IPS-18a (cell line): ENCODE measurements at regions not wholly inside any gene's neighbourhood (a gene's known extent, or its start where the extent isn't known, plus 50 kb on each side); places are given as distances from the start of the nearest gene placed in this dataset.

ENCODE experiments used
- H3K27ac ChIP-seq: one replicate; pipeline ENCODE4 v1.5.1; 2013; ENCODE audit warnings: low read length
- H3K27me3 ChIP-seq: one replicate; pipeline ENCODE4 v1.6.1; 2013; ENCODE audit warnings: mild to moderate bottlenecking, low read length; ENCODE audit not compliant: control insufficient read depth, insufficient read depth
- H3K36me3 ChIP-seq: one replicate; pipeline ENCODE4 v1.6.1; 2013; ENCODE audit warnings: low read depth, low read length; ENCODE audit not compliant: control insufficient read depth
- H3K4me1 ChIP-seq: one replicate; pipeline ENCODE4 v1.6.1; 2013; ENCODE audit warnings: low read depth, low read length; ENCODE audit not compliant: control insufficient read depth
- H3K4me3 ChIP-seq: one replicate; pipeline ENCODE4 v1.5.1; 2013; ENCODE audit warnings: low read length
- H3K9ac ChIP-seq: one replicate; pipeline ENCODE4 v1.6.1; 2013; ENCODE audit warnings: mild to moderate bottlenecking, low read length, moderate library complexity
- H3K9me3 ChIP-seq: one replicate; pipeline ENCODE4 v1.6.1; 2013; ENCODE audit warnings: low read depth, low read length; ENCODE audit not compliant: control insufficient read depth

DNA sequence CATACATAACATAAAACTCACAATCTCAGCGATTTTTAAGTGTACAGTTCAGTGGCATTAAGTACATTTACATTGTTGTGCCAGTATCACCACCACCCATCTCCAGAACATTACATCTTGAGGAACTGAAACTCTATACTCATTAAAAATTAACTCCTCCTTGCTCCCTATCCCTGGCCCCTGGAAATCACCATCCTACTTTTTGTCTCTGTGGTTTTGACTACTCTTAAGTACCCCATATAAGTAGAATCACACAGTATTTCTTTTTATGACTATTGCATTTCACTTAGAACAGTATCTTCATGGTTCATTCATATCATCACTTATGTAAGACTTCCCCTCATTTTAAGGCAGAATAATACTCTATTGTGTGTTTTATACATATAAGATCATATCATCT is 1108.1 kb downstream of the GRIK2 start:
- Histone ChIP-seq H3K36me3 (no peaks in the 10 kb centered on the region), H3K9ac (no peak overlapping the region)

GRCh38 chr6:102494808-102495207 is 1101.3 kb downstream of the GRIK2 start:
- Histone ChIP-seq H3K4me3 (no peak overlapping the region), H3K9ac (no peak overlapping the region), H3K36me3 (no peaks in the 10 kb centered on the region), H3K9me3 (no peaks in the 10 kb centered on the region), H3K27me3 (no peaks in the 10 kb centered on the region), H3K27ac (no peak overlapping the region), H3K4me1 (no peaks in the 10 kb centered on the region)

More for the DNA sequence above, 1108.1 kb downstream of the GRIK2 start:
- H3K27ac ChIP-seq, result no peak overlapping the region
- H3K4me1 ChIP-seq, result no peaks in the 10 kb centered on the region
- H3K9me3 ChIP-seq, result peaks cover 5% of the 10 kb centered on the region
- no peaks in the 10 kb centered on the region for H3K27me3 ChIP-seq
- H3K4me3 ChIP-seq, result no peak overlapping the region

DNA sequence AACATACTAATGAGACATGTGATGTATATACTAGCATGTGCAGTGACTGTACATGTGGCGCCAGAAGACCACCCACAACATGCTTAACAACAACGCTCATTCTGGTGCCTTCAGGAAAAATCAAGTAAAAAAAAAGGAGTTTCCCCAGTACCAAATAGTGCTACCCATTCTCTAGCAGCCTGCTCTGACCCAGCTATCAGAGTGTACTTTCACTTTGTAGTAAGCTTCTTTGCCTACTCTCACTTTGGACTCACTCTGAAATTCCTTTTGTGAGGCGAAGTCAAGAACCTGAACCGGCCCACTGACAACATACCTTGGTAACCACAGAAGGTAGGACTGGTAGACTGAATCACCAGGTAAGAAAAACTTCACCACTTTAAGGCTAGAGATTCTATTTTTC is 1100.0 kb downstream of the GRIK2 start:
- H3K9me3 ChIP-seq, result no peaks in the 10 kb centered on the region
- no peak overlapping the region for H3K9ac ChIP-seq
- H3K4me1 ChIP-seq, result no peaks in the 10 kb centered on the region
- H3K4me3 ChIP-seq, result no peak overlapping the region
- no peak overlapping the region for H3K27ac ChIP-seq
- H3K27me3 ChIP-seq, result no peaks in the 10 kb centered on the region
- no peaks in the 10 kb centered on the region for H3K36me3 ChIP-seq

GRCh38 chr6:102488729-102489128 is 1095.2 kb downstream of the GRIK2 start:
- H3K27ac ChIP-seq, result no peak overlapping the region
- no peak overlapping the region for H3K9ac ChIP-seq
- no peaks in the 10 kb centered on the region for H3K4me1 ChIP-seq
- no peak overlapping the region for H3K4me3 ChIP-seq
- no peaks in the 10 kb centered on the region for H3K36me3 ChIP-seq
- no peaks in the 10 kb centered on the region for H3K9me3 ChIP-seq
- H3K27me3 ChIP-seq, result no peaks in the 10 kb centered on the region

DNA sequence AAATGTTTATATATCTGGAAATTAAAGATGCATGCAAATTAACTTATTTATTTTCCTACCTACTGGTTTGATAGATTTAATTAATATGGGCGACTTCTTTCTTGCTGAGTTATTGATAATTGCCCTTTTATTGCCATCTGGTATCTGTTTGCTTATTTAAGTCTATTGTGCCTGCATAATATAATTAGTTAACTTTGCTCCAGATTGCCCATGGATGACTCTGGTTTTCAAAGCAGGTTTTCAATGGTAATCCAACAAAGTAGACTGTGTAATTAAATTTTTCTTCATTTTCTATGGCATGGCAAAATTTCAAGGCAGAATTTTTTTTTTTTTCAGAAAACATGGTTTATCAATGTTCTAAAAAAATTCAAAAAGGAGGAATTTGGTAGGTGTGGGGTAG is 1092.0 kb downstream of the GRIK2 start:
- H3K9ac ChIP-seq, result no peak overlapping the region
- H3K4me3 ChIP-seq, result no peak overlapping the region

GRCh38 chr6:102474041-102474807 is 1080.7 kb downstream of the GRIK2 start:
- H3K27me3 ChIP-seq, result no peaks in the 10 kb centered on the region
- no peak overlapping the region for H3K4me3 ChIP-seq
- no peaks in the 10 kb centered on the region for H3K36me3 ChIP-seq
- H3K4me1 ChIP-seq, result no peaks in the 10 kb centered on the region
- no peak overlapping the region for H3K9ac ChIP-seq
- H3K27ac ChIP-seq, result no peak overlapping the region
- H3K9me3 ChIP-seq, result no peaks in the 10 kb centered on the region

More for the DNA sequence above, 1092.0 kb downstream of the GRIK2 start:
- Histone ChIP-seq H3K27me3 (no peaks in the 10 kb centered on the region), H3K9me3 (no peaks in the 10 kb centered on the region), H3K36me3 (no peaks in the 10 kb centered on the region), H3K4me1 (no peaks in the 10 kb centered on the region), H3K27ac (no peak overlapping the region)

- H3K4me3 ChIP-seq, result no peak overlapping the region
- no peak overlapping the region for H3K27ac ChIP-seq
- peaks cover 12% of the 10 kb centered on the region for H3K27me3 ChIP-seq
- no peaks in the 10 kb centered on the region for H3K9me3 ChIP-seq
- no peak overlapping the region for H3K9ac ChIP-seq
- H3K36me3 ChIP-seq, result no peaks in the 10 kb centered on the region
- H3K4me1 ChIP-seq, result no peaks in the 10 kb centered on the region
These were observed 1065.5 kb downstream of the GRIK2 start for GRCh38 chr6:102458990-102459389.

GRCh38 chr6:102438171-102438570 is 1044.7 kb downstream of the GRIK2 start:
- no peak overlapping the region for H3K27ac ChIP-seq
- H3K27me3 ChIP-seq, result no peaks in the 10 kb centered on the region
- H3K4me3 ChIP-seq, result no peak overlapping the region
- H3K4me1 ChIP-seq, result no peaks in the 10 kb centered on the region
- no peaks in the 10 kb centered on the region for H3K36me3 ChIP-seq
- H3K9ac ChIP-seq, result no peak overlapping the region
- H3K9me3 ChIP-seq, result no peaks in the 10 kb centered on the region

DNA sequence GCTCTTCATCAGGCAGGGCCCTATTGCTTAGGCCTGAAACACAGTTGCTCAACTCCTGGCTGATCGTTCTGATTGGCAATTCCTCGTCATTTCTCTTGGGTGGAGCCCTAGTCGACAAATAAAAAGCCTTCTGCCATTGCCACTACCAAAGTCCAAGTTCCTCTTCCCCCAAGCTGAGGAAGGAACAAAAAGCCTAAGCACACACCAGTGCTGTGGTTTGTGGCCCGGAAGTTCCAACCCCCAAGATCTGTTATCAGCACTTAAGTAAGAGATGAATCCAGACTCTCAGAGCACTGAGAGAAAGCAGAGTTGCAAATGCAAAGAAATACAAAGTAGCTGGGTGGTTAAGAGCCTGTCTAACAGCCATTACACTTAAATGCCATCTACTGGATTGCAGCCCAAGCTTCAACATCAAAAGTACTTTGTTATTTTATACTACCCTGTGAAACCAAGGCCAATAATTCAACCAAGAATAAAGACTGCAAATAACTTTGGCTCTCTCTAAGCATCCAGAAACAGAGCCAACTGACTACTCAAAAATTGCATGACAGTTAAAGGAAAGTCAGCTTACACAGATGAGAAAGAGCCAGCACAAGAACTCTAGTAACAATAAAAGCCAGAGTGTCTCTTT is 1024.0 kb downstream of the GRIK2 start:
- H3K9me3 ChIP-seq, result peaks cover 3% of the 10 kb centered on the region
- H3K4me3 ChIP-seq, result no peak overlapping the region
- no peaks in the 10 kb centered on the region for H3K27me3 ChIP-seq
- no peaks in the 10 kb centered on the region for H3K36me3 ChIP-seq
- H3K4me1 ChIP-seq, result no peaks in the 10 kb centered on the region
- H3K9ac ChIP-seq, result no peak overlapping the region
- H3K27ac ChIP-seq, result no peak overlapping the region

- Histone ChIP-seq H3K9me3 (peaks cover 3% of the 10 kb centered on the region), H3K4me1 (no peaks in the 10 kb centered on the region), H3K36me3 (no peaks in the 10 kb centered on the region), H3K9ac (no peak overlapping the region), H3K27ac (no peak overlapping the region), H3K27me3 (no peaks in the 10 kb centered on the region), H3K4me3 (no peak overlapping the region)
These were observed 1022.4 kb downstream of the GRIK2 start for GRCh38 chr6:102415891-102416290.

- no peaks in the 10 kb centered on the region for H3K4me1 ChIP-seq
- H3K27me3 ChIP-seq, result no peaks in the 10 kb centered on the region
These were observed 1018.3 kb downstream of the GRIK2 start for GRCh38 chr6:102411796-102412195.

More at GRCh38 chr6:102411796-102412195, 1018.3 kb downstream of the GRIK2 start:
- H3K4me3 ChIP-seq, result no peak overlapping the region
- H3K9ac ChIP-seq, result no peak overlapping the region
- no peak overlapping the region for H3K27ac ChIP-seq
- peaks cover 3% of the 10 kb centered on the region for H3K9me3 ChIP-seq
- no peaks in the 10 kb centered on the region for H3K36me3 ChIP-seq
